ENCODE measurements at regions not wholly inside any gene's neighbourhood (a gene's known extent, or its start where the extent isn't known, plus 50 kb on each side); places are given as distances from the start of the nearest gene placed in this dataset.

- peak; percentile 88; the same call in 1 of the 2 replicates for TF ChIP-seq ZNF512 (CRISPR knock-in tag; IDR thresholded peaks at IDR 0.05)
- TF ChIP-seq MYNN (CRISPR knock-in tag; IDR thresholded peaks at IDR 0.05; ENCODE audit: low read depth): no peak
- no peak for TF ChIP-seq ZNF260 (CRISPR knock-in tag; IDR thresholded peaks at IDR 0.05; ENCODE audit: borderline replicate concordance, low read depth)
- TF ChIP-seq ZHX2 (IDR thresholded peaks at IDR 0.05; ENCODE audit: low read depth): peak; percentile 31; the same call in 1 of the 2 replicates
- TF ChIP-seq ZHX2 (CRISPR knock-in tag; IDR thresholded peaks at IDR 0.05; ENCODE audit: borderline replicate concordance): no peak
- no peak for TF ChIP-seq ZBTB14 (CRISPR knock-in tag; IDR thresholded peaks at IDR 0.05)
- peak; percentile 77 for TF ChIP-seq KAT8 (CRISPR knock-in tag; IDR thresholded peaks at IDR 0.05)
- no peak for TF ChIP-seq THRA (CRISPR knock-in tag; IDR thresholded peaks at IDR 0.05; ENCODE audit: borderline replicate concordance)
- no peak for TF ChIP-seq ZNF780A (CRISPR knock-in tag; IDR thresholded peaks at IDR 0.05)
- peak; percentile 92 for TF ChIP-seq SNAPC4 (CRISPR knock-in tag; IDR thresholded peaks at IDR 0.05)
- no peak for TF ChIP-seq MBD4 (IDR thresholded peaks at IDR 0.05; ENCODE audit: borderline replicate concordance, low read length)
- no peak; the same call in 1 of the 2 replicates for TF ChIP-seq MTA1 (CRISPR knock-in tag; IDR thresholded peaks at IDR 0.05; ENCODE audit: borderline replicate concordance)
These were observed 631.5 kb downstream of the NYAP2 start (continued) for GRCh38 chr2:226030788-226031646.
